CD4-positive, alpha-beta T cell (primary cell): ENCODE measurements at regions not wholly inside any gene's neighbourhood (a gene's known extent, or its start where the extent isn't known, plus 50 kb on each side); places are given as distances from the start of the nearest gene placed in this dataset.

ENCODE experiments used
- ATAC-seq: fragments of 200-7000 bp; cut with Tn5 transposase; one replicate; pipeline ENCODE4 v1.10.0; 2022; ENCODE audit warnings: mild to moderate bottlenecking; ENCODE audit not compliant: poor library complexity
- CTCF ChIA-PET: fragments of 350-600 bp; sonication (Branson Sonifier 250); formaldehyde crosslinking; loops from one replicate; lab custom pipeline; 2021; ENCODE audit warnings: antibody characterized with exemption, inconsistent platforms; lab: Charles Lee
- POLR2A ChIA-PET: fragments of 350-600 bp; sonication (Branson Sonifier 250); formaldehyde crosslinking; loops from one replicate; lab custom pipeline; 2021; ENCODE audit warnings: antibody characterized with exemption, inconsistent platforms; lab: Charles Lee
- DNase-seq, 14 experiments: peaks; one replicate each; pipeline ENCODE4 v3.0.0-alpha.2; 2013 to 2020; ENCODE audit warnings: mixed read lengths in 2 of 14
- H3K27ac ChIP-seq, 2 donors: one replicate each; pipeline versions ENCODE4 v1.5.1 to v1.7.0; 2013; ENCODE audit warnings: low read length in 2 of 2, low read depth in 1 of 2, mild to moderate bottlenecking in 1 of 2
- H3K27me3 ChIP-seq, 2 experiments: 1 replicate in 1 of 2; 2 replicates in 1 of 2; pipeline versions ENCODE4 v1.6.1 to v1.7.0; 2013; ENCODE audit warnings: low read length in 2 of 2, control low read depth in 1 of 2, mild to moderate bottlenecking in 1 of 2, moderate library complexity in 1 of 2; ENCODE audit not compliant: insufficient read depth in 2 of 2, control insufficient read depth in 1 of 2
- H3K36me3 ChIP-seq: one replicate; pipeline ENCODE4 v1.6.1; 2013; ENCODE audit warnings: low read length, control low read depth; ENCODE audit not compliant: insufficient read depth
- H3K4me1 ChIP-seq: one replicate; pipeline ENCODE4 v1.6.1; 2013; ENCODE audit warnings: low read length, control low read depth; ENCODE audit not compliant: insufficient read depth
- H3K4me3 ChIP-seq: one replicate; pipeline ENCODE4 v1.5.1; 2013; ENCODE audit warnings: mild to moderate bottlenecking, low read length, moderate library complexity
- H3K9me3 ChIP-seq, 2 experiments: 1 replicate in 1 of 2; 2 replicates in 1 of 2; pipeline versions ENCODE4 v1.6.1 to v1.7.0; 2013; ENCODE audit warnings: low read length in 2 of 2, mild to moderate bottlenecking in 2 of 2, control low read depth in 1 of 2, moderate library complexity in 1 of 2; ENCODE audit not compliant: control insufficient read depth in 1 of 2, insufficient read depth in 1 of 2
- H3K27ac Mint-ChIP-seq: one replicate; pipeline ENCODE4 v1.8.0; 2020; ENCODE audit warnings: mixed read lengths
- H3K27me3 Mint-ChIP-seq: one replicate; pipeline ENCODE4 v1.8.0; 2021; ENCODE audit warnings: mixed read lengths
- H3K36me3 Mint-ChIP-seq: one replicate; pipeline ENCODE4 v1.8.0; 2021; ENCODE audit warnings: low read depth, mixed read lengths
- H3K4me1 Mint-ChIP-seq: one replicate; pipeline ENCODE4 v1.8.0; 2021; ENCODE audit warnings: low read depth, mixed read lengths
- H3K4me3 Mint-ChIP-seq: one replicate; pipeline ENCODE4 v1.8.0; 2020; ENCODE audit warnings: mild to moderate bottlenecking, mixed read lengths
- H3K9me3 Mint-ChIP-seq: one replicate; pipeline ENCODE4 v1.8.0; 2020; ENCODE audit warnings: mixed read lengths
- intact Hi-C, 2 experiments: fragments of 100-400 bp; cut with DNase I in 1 of 2; cut with micrococcal nuclease in 1 of 2; formaldehyde crosslinking; loops; one replicate each; pipeline versions ENCODE4 v1.15.1 to v1.9.0; 2023 to 2025; cut with DNase I, micrococcal nuclease
- TF ChIP-seq, protein P1 (sequence below): fragments of 200-600 bp; IDR thresholded peaks from one replicate; pipeline ENCODE4 v1.8.0; 2022; ENCODE audit warnings: antibody characterized with exemption, mild to moderate bottlenecking

DNA sequence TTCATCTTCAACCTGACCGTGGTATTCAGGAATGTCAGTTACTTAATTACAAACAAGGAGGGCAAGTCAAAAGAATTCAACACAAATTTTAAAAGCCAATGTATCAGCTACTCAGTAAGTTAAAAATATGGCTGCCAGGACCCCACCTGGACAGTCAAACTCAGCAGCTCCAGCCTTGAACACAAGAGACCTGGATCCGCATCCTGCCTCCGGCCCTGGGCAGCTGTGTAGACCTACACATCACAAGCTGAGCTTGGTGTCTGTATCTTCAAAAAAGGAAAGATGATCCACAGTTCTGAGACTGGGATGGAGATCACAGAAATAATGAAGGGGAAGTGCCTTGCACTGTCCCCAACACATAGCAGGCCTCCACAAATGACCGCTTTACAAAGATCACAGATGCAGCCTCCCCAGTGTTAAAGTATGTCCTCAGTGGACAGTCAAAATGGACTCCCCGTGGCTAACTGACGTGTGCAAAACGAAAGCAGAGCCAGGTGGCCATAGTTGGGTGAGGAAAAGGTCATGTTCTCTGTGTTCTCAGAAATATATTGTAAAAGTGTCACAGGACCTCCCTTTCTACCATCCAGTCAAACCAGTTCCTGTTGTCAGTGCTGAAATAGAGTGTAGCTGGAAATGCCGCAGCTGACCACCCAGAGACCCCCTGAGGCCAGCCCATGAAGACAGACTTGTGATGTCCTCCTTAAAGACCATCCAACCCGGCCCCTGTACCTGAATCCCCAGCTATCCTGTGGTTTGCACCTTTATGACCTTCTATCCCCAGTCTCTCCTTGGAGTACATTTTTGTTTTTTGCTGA, 168.5 kb upstream of the NSMCE3 start:
- Histone ChIP-seq H3K4me1 (no peaks in the 10 kb centered on the region), H3K27ac (no peak overlapping the region), H3K27me3 (no peaks in the 10 kb centered on the region), H3K36me3 (no peaks in the 10 kb centered on the region), H3K4me3 (no peak overlapping the region), H3K9me3 (peaks cover 0 to under 1% of the 10 kb centered on the region in 2 experiments)
- Mint-ChIP-seq H3K4me3 (no peak overlapping the region), H3K36me3 (no peaks in the 10 kb centered on the region), H3K27me3 (peaks cover 32% of the 10 kb centered on the region), H3K27ac (no peak overlapping the region), H3K9me3 (no peaks in the 10 kb centered on the region), H3K4me1 (no peaks in the 10 kb centered on the region)
- intact Hi-C loops: no loop called here
- POLR2A ChIA-PET: no interaction called here
- TF ChIP-seq, protein P1, sequence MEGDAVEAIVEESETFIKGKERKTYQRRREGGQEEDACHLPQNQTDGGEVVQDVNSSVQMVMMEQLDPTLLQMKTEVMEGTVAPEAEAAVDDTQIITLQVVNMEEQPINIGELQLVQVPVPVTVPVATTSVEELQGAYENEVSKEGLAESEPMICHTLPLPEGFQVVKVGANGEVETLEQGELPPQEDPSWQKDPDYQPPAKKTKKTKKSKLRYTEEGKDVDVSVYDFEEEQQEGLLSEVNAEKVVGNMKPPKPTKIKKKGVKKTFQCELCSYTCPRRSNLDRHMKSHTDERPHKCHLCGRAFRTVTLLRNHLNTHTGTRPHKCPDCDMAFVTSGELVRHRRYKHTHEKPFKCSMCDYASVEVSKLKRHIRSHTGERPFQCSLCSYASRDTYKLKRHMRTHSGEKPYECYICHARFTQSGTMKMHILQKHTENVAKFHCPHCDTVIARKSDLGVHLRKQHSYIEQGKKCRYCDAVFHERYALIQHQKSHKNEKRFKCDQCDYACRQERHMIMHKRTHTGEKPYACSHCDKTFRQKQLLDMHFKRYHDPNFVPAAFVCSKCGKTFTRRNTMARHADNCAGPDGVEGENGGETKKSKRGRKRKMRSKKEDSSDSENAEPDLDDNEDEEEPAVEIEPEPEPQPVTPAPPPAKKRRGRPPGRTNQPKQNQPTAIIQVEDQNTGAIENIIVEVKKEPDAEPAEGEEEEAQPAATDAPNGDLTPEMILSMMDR: no peak
- CTCF ChIA-PET: no interaction called here
- no peak for ATAC-seq
- no peak for DNase-seq

GRCh38 chr15:29435811-29436210, 166.2 kb upstream of the NSMCE3 start:
- intact Hi-C loops: no loop called here
- CTCF ChIA-PET: no interaction called here
- TF ChIP-seq, protein P1: no peak
- peaks cover 35% of the 10 kb centered on the region for H3K27me3 Mint-ChIP-seq
- no peak for DNase-seq
- no peaks in the 10 kb centered on the region for H3K9me3 Mint-ChIP-seq
- no peaks in the 10 kb centered on the region for H3K4me1 Mint-ChIP-seq
- no peak for ATAC-seq
- no peak overlapping the region for H3K27ac Mint-ChIP-seq
- Histone ChIP-seq H3K9me3 (peaks cover 0 to 11% of the 10 kb centered on the region in 2 experiments), H3K27me3 (no peaks in the 10 kb centered on the region), H3K4me3 (no peak overlapping the region), H3K27ac (no peak overlapping the region), H3K36me3 (no peaks in the 10 kb centered on the region), H3K4me1 (no peaks in the 10 kb centered on the region)
- POLR2A ChIA-PET: no interaction called here
- H3K4me3 Mint-ChIP-seq: no peak overlapping the region
- H3K36me3 Mint-ChIP-seq: no peaks in the 10 kb centered on the region

DNA sequence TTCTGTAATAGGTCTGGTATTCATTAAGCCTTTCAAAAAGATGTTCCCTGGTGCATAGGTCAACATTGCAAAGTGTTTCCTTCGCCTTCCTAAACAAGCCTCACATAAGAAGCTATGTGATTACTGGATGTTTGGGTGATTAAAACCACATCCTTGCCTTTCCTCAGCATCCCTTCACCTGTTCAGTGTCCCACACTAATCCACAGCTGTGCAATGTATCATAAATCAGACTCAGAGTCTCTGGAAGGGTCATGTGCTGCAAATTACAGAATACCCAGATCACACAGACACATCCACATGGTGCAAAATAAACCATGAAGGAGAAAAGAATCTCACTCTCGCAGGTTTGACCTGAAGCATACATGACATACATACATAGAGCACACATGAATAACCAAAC, 164.7 kb upstream of the NSMCE3 start:
- Mint-ChIP-seq H3K27me3 (peaks cover 40% of the 10 kb centered on the region), H3K27ac (no peak overlapping the region), H3K36me3 (no peaks in the 10 kb centered on the region), H3K4me1 (no peaks in the 10 kb centered on the region), H3K4me3 (no peak overlapping the region), H3K9me3 (no peaks in the 10 kb centered on the region)
- DNase-seq (no peak), ATAC-seq (no peak)
- Histone ChIP-seq H3K36me3 (no peaks in the 10 kb centered on the region), H3K9me3 (peaks cover 0 to 11% of the 10 kb centered on the region in 2 experiments), H3K27me3 (no peaks in the 10 kb centered on the region), H3K4me3 (no peak overlapping the region), H3K27ac (no peak overlapping the region), H3K4me1 (no peaks in the 10 kb centered on the region)
- CTCF ChIA-PET: no interaction called here
- TF ChIP-seq, protein P1: no peak
- POLR2A ChIA-PET: no interaction called here
- intact Hi-C loops: no loop called here
